IPS-NIHi7 (cell line): ENCODE measurements at regions not wholly inside any gene's neighbourhood (a gene's known extent, or its start where the extent isn't known, plus 50 kb on each side); places are given as distances from the start of the nearest gene placed in this dataset.
"Not testable (repeated sequence)": the region's sequence is repeated elsewhere in the genome, so short reads cannot be mapped to it uniquely, and the experiment has no call there.

Experiments used
- DNase-seq: peaks from one replicate; pipeline ENCODE4 v3.0.0; 2012; ENCODE audit warnings: mixed read lengths; ENCODE audit errors: extremely low spot score

GRCh38 chr6:137802408-137803182 is 64.5 kb upstream of the TNFAIP3 start:
- no peak for DNase-seq

- no peak for DNase-seq
These were observed 62.4 kb upstream of the TNFAIP3 start for GRCh38 chr6:137804637-137805036.

GRCh38 chr6:137805622-137806021 is 61.4 kb upstream of the TNFAIP3 start:
- DNase-seq: no peak

- DNase-seq: no peak
These were observed 60.0 kb upstream of the TNFAIP3 start for GRCh38 chr6:137806914-137807682.

- no peak for DNase-seq
These were observed 58.9 kb upstream of the TNFAIP3 start for GRCh38 chr6:137808191-137808590.

GRCh38 chr6:137808836-137809315 is 58.2 kb upstream of the TNFAIP3 start:
- DNase-seq: no peak

- not testable (repeated sequence) for DNase-seq
These were observed 57.0 kb upstream of the TNFAIP3 start for GRCh38 chr6:137809895-137810553.

GRCh38 chr6:137810554-137811120 is 56.4 kb upstream of the TNFAIP3 start:
- DNase-seq: no peak

GRCh38 chr6:137811121-137811915 is 55.7 kb upstream of the TNFAIP3 start:
- no peak for DNase-seq

GRCh38 chr6:137811916-137812553 is 55.0 kb upstream of the TNFAIP3 start:
- DNase-seq: no peak

- no peak for DNase-seq
These were observed 53.6 kb upstream of the TNFAIP3 start for GRCh38 chr6:137813308-137813970.

GRCh38 chr6:137814030-137814429 is 53.0 kb upstream of the TNFAIP3 start:
- not testable (repeated sequence) for DNase-seq

- DNase-seq: no peak
These were observed 51.4 kb upstream of the TNFAIP3 start for GRCh38 chr6:137815692-137816091.

- DNase-seq: no peak
These were observed 50.9 kb upstream of the TNFAIP3 start for GRCh38 chr6:137816133-137816579.

- no peak for DNase-seq
These were observed 50.1 kb upstream of the TNFAIP3 start for GRCh38 chr6:137816688-137817618.
